ENCODE measurements at regions not wholly inside any gene's neighbourhood (a gene's known extent, or its start where the extent isn't known, plus 50 kb on each side); places are given as distances from the start of the nearest gene placed in this dataset.

GRCh38 chr13:68697551-68697950, 1410.1 kb upstream of the ATXN8OS start:
- no peak for TF ChIP-seq CTCF (conservative IDR thresholded peaks at IDR 0.05 in 1 of 2, IDR thresholded peaks at IDR 0.05 in 1 of 2; ENCODE audit: low read depth in 1 of 2, low read length in 2 of 2)
- no peak for TF ChIP-seq EZH2 (IDR thresholded peaks at IDR 0.05; ENCODE audit: low read length, missing control alignments)

Data from fibroblast of lung (primary cell).